ENCODE measurements at regions not wholly inside any gene's neighbourhood (a gene's known extent, or its start where the extent isn't known, plus 50 kb on each side); places are given as distances from the start of the nearest gene placed in this dataset.
"Not testable (repeated sequence)": the region's sequence is repeated elsewhere in the genome, so short reads cannot be mapped to it uniquely, and the experiment has no call there.

DNA sequence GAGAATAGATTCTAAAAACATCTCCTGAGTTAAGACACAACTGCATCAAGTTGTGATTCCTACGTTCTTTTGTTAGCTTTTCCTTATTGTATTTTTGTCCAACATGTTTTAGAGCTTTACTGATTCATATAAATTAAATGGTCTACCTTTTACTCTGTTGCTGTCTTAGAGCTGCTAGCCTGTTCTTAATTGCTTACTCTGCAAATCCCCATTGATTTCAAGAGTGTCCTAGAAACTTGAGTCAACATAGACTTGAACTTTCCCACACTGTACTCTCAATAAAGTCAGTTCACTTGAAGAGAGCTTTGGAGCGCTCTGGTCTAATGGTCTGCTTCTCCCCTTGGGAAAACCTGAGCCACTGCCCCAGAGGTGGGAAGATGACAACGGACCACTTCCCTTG, 343.9 kb downstream of the CCER1 start:
- no peak for DNase-seq (ENCODE audit: low read depth in 2 of 2)

DNA sequence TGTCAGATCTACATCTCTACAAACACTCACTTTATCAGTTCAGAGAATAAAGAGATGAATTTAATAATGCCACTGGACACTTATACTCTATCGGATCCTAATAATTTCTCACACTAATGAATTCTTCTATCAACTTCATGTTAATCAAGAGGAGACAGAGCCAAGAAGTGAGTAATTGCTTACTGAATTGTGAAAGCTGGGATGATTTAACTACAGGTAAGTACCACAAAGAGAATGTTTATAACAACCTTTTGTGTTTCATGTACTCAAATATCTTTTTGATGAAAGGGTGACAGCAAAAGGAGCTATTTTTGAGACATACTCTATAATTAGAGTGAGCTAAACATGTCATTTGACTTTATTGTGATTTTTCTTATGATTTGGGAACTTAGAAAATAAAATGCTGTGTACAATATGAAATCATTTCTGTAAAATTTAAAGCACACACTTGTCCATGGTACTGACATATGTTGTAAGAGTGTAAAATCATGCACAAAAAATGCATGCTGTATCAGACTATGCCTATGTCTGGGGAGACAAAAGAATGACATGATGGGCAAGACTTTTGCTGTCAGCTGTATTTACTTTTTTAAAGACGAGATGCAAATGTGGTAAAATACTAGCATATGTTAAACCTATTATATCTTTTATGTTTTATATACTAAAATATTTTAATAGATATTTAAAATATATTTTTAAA, 361.2 kb downstream of the CCER1 start:
- DNase-seq (ENCODE audit: low read depth in 2 of 2), result no peak

DNA sequence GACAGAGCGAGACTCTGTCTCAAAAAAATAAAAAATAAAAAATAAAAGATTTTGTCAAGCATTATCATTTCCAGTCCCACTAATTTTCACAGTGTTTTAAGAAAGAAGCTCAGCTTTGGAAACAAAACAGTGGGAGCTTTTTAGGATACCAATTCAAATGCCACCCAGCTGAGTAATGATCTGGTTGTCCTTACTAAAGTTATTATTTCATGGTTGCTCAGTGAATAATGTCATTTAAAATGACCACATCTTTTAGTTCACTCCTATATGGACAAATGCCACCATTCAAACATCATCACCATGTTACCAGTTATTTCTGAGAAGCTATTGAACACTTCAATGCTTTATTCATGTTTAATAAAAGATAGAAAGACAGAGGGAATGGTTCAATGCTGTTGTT, 365.0 kb downstream of the CCER1 start:
- DNase-seq (ENCODE audit: low read depth in 2 of 2), result no peak

DNA sequence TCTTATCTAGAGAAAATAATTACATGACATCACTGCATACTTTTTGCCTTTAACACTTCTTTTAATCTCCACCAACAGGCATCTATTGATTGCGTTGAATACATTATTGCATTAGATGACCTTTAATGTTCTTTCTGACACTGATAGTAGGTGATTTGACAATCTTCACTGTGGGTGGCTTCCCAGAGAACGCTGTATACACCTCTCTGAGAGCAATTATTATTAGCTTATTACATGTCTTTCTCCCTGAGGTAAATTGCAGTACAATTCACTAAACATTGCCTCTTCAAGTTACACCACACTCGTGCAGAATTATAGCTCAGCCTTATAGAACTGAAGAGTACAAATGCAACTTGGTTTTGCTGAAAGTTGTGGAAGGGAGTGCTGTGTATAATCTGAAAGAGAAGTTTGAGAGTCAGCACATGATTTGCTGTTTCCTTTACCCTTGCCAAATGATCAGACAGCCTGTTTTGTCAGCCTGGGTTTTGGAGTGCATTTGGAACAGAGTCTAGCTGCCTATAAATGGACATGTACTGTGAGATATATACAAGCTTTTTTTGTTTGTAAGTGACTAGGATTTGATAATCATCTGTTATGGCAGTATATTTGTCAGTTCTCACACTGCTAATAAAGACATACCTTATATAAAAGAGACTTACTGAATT, 369.2 kb downstream of the CCER1 start:
- DNase-seq (ENCODE audit: low read depth in 2 of 2), result no peak

DNA sequence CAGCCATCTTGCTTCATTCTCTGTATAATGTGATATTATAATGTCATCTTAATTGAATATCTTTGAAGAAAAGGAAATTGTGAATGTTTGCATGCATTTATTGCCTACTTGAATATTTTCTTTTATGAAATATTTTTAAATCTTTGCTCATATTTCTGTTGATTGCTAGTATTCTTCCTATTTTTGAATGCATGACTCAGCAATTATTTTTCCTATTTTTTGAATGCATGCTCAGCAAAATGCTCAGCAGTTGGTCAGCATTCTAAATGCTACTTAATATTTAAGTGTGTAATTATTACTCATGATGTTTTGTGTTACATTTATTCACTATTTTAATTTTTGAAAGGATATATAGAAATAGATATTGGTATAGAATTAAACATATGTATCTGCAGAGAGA, 378.3 kb downstream of the CCER1 start:
- DNase-seq (ENCODE audit: low read depth in 2 of 2), result no peak

DNA sequence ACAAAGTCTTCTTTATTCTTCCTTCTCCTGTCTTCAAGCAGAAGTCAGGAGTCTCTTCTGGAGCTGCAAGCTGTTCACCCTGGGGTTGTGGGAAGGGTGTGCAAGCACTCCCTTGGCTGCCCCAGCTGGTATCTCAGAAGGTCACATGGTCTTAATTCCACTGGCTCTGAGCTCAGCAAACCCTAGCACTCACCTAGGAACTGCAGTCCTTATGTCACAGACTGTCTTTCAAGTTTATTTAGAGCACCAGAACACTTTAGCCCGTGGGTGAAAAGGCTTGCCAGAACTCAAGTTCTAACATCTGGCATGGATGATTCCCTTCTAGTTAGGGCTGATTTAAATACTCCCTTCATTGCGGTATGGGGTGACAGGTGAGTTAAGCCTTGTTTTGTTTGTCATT, 379.0 kb downstream of the CCER1 start:
- DNase-seq (ENCODE audit: low read depth in 2 of 2), result no peak

DNA sequence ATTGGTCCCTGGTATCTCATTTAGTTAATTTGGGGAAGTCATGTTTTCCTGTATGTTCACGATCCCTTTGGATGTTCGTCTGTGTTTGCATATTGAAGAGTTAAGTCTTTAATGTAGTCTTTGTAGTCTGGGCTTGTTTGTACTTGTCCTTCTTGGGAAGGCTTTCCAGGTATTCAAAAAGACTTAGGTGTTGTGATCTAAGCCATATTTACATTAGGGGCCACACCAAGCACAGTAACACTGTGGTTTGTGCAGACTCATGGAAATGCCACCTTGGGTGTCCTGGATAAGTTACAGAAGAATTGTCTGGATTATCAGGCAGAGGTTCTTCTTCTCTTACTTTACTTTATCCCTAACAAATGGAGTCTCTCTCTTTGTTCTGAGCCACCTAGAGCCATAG, 380.3 kb downstream of the CCER1 start:
- DNase-seq (ENCODE audit: low read depth in 2 of 2), result no peak

DNA sequence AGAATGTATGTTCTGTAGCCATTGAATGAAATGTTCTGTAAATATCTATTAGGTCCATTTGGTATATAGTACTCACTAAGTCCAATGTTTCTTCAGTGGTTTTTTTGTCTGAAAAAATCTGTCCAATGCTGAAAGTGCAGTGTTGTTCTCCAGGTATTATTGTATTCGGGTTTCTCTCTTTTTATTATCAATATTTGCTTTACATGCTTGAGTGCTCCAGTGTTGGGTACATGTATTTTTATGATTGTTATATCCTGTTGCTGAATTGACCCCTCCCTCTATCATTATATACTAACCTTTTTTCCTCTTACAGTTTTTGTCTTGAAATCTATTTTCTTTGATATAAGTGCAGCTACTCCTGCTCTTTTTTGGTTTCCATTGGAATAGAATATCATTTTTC, 382.2 kb downstream of the CCER1 start:
- no peak for DNase-seq (ENCODE audit: low read depth in 2 of 2)

DNA sequence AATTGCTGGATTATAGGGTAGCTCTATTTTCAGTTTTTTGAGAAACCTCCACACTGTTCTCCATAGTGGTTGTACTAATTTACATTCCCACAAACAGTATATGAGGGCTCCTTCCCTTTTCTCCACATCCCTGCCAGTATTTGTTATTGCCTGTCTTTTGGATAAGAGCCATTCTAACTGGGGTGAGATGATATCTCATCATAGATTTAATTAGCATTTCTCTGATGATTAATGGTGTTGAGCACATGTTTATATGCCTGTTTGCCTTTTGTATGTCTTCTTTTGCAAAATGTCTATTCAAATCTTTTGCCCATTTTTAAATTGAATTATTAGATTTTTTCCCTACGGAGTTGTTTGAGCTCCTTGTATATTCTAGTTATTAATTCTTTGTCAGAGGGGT, 385.3 kb downstream of the CCER1 start:
- no peak for DNase-seq (ENCODE audit: low read depth in 2 of 2)

DNA sequence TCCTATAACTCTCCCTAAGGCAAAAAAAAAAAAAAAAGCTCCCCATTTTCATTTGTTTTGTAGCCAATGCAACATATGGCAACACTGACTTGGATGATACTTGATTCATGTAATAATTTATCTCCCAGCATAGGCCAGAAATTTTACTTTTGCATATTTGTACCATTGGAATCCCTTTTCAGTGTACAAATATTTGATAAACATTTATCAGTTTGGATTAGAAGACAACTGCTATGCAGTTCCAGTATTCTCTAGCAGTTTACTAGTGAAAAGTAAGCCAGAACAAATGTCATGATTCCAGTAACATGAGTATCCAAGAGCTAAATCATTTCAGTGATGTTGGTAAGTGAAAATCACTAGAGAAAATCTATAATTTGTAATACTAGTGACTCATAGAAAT, 392.3 kb downstream of the CCER1 start:
- DNase-seq (ENCODE audit: low read depth in 2 of 2), result no peak

DNA sequence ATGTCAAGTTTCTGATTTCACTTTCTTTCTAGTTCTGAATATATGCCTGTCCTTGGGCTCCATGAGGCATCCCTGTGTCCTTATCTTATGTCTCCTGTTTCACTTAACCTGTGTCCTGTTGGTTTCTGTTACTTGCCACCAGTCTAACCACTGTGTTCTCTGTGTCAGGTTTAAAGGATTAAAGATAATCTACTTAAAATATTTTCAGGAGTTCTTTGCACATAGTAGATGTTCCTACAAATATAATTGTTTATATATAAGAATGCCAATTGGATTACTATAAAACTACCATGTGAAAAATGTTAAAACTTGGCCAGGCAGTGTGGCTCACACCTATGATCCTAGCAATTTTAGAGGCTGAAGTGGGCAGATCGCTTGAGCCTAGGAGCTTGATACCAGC, 406.4 kb downstream of the CCER1 start:
- DNase-seq (ENCODE audit: low read depth in 2 of 2), result no peak

DNA sequence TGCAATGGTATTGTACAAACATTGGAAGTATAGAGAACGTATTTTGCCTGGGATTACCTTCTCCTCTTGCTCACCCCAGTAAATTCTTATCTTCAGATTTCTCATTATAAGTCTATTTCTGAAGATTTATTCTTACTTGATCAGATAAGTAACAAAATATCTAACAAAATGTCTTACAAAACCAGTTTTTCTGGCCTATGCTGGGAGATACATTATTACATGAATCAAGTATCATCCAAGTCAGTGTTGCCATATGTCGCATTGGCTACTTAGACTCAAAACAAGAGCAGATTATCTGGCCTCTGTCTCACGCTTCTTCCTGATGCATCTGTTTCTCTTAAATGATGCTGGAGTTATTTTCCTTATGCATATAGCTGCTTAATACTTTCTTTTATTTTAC, 408.5 kb downstream of the CCER1 start:
- no peak for DNase-seq (ENCODE audit: low read depth in 2 of 2)

DNA sequence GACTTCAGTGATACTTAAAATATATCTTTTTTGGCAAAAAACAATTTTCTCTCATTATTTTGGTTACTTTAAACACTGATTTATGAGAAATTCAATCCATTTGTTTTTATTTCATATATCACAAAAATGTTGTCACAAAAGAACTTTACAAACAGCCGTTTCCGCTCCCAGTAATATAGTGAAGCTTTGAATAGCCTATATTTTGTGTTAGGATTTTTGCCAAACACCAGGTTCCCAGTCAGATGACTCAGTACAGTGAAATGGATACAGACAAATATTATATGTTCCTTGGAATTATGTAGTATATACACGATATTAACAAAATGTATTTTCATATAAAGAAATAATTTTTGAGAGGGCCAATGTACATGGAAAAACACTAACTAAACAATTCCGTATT, 411.1 kb downstream of the CCER1 start:
- no peak for DNase-seq (ENCODE audit: low read depth in 2 of 2)

DNA sequence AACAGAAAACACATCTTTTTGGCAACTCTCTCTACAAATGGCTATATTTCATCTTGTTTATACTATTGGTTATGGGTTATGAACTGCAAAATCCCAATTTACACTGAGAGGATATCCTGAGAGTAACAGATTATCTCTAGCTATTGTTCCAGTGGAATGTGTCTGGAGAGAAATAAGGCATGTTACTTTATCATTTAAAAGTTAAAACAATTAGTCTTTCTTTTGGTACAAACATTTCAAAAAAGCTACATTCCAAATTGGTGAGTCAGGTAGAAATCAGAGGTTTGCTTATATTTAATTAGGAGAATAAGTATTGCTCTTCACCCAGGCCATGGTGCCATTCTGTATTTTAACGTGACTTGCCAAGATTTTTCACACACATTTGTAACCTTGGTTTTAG, 411.6 kb downstream of the CCER1 start:
- no peak for DNase-seq (ENCODE audit: low read depth in 2 of 2)

DNA sequence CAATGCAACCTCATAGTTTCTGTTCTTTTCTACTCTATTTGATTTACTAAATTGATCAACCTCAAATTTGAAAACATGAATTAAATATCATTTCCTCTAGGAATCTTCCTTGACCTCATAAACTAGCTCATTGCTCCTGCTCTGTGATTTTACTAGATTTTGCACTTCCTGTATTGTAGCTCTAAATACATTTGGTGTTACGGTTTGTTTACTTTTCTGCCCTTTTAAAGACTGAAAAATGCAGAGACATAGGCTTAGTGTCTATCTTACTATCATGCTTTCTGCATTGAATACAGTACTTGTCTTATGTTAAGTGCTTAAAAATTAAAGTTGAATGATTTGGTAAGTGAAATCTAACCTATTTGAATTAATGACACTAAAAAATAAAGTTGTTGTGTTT, 412.1 kb downstream of the CCER1 start:
- DNase-seq (ENCODE audit: low read depth in 2 of 2), result not testable (repeated sequence)

DNA sequence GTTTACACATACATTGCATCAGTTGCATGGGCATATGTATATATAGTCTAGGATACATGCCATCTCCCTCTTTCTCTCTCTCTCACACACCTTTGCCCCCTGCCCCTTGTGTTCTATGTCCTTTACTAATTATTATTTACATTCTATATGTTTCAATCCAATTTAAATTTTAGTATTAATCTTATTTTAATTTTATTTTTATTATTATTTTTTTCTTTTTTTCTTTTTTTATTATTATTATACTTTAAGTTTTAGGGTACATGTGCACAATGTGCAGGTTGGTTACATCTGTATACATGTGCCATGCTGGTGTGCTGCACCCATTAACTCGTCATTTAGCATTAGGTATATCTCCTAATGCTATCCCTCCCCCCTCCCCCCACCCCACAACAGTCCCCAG, 421.1 kb downstream of the CCER1 start:
- DNase-seq (ENCODE audit: low read depth in 2 of 2), result not testable (repeated sequence)

DNA sequence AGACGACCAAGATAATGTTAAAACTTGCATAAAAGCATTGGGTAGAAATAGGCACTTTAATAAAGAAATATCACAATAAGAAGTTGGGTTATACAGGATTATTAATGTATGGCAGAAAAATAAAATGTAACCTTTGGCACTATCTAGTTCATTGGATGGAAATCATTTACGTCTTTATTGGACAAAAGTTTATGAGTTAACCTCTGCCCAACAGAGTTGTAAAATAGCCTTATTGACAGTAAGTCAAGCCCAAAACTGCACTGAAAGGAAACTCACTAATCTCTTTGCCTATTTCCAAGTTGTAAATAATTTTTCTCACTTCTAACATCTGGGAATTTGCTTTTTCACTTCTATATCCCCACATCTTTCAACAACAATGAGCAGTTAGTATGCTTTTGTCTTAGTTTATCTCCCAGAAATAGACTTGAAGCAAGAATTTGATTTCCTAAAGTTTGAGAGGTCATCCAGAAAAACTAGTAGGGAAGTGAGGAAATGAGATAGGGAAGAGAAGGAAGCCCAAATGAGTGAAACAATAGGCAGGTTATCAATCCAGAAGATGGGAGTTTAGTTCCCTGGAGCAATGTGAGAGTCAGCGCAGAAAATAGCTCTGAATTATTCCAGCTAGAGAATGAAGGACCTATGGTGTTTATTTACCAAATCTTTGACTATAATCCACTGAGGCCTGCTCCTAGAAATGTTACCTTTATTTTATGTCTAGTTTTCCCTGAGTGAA, 434.8 kb downstream of the CCER1 start:
- DNase-seq (ENCODE audit: low read depth in 2 of 2), result no peak

DNA sequence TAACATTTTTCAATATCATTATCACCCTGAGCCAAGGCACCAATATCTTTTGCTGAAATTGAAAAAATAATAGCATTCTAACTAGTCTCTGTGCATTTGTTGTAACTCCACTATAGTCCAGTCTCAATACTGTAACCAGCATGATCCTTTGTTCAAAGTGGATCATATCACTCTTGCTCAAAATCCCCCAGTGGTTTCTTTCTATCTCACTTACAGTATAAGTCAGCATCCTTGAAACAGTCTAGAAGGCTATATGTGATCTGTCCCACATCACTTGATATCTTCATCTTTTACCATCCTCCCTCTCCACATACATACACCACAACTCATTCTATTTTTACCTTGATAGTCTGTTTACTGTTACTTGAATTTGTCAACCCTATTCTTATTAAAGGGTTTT, 435.7 kb downstream of the CCER1 start:
- DNase-seq (ENCODE audit: low read depth in 2 of 2), result no peak

DNA sequence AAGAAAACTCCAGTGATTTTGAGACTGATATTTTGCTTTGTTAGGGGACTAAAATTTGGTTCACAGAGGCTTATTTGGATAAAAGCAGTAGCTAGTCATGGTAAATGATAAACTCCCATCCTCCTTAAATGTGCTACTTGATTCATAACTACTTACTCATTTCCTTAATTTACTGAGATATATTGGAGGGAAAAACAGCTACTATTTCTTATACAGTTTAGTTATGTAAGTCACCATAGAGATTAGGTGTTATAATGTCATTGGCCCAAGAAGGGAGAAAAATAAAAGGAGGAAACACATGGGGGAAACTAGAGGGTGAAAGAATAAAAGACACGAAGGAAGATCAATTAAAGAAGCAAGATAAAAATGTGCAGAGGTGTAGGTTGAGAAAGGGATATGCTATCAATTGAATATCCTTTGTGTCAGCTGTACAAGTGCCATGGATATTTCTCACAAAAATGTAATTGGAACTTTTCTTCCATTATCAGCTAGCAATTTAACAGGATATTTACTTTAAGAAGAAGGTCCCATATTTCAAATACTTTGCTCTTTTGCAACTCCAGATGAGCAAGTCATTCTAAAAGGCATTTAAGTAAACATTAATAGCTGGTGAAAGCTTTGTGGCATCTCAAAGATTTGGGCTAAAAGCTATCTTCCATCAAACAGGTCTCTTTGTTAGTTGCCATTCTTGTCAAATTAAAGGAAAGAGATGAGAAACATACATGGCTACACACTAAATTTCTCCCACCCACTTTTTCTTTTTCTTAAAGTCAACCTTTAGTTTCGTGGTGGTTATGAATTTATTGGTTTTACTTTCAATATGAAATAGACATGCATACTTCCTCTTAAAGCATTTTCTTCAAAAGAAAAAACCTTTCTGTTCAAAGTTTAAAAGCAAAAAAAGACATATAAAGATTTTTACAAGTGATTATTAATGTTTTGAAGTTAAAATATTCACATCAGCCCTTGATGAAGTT, 439.5 kb downstream of the CCER1 start:
- DNase-seq (ENCODE audit: low read depth in 2 of 2), result no peak

DNA sequence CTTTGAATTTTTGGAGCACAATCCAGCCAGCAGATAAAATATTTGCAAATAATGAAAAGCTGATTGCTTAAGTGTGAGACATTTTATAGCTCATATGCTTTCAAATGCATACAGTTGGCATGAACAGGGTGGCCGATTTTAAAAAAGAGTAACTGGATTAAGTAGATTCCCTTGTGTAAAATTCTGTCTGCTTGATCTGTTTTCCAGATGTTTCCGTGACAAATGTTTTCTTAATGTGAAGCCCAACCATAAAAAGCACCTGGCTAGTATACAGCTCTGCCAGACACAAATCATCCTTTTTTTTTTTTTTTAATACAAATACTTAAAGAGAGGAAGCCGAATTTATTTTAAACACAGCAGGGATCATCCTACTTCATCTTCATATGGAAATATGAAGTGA, 440.7 kb downstream of the CCER1 start:
- DNase-seq (ENCODE audit: low read depth in 2 of 2), result no peak

DNA sequence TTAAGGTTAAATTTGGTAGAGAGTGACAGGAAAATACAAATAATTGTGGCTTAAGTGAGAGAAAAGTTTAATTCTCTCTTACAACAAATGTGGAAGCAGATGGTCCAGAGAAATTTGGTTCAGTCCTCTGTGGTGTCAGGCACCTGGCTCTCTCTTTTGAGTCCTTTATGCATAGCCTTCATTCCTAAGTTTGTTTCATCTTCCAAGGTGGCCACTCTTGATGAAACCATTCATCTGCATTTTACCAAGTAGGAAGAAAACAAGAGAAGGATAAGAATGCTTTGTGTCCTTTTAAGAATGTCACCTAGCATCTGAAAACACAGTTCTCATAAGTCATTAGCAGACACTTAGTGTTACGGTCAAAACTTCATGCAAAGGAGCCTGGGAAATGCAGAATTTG, 442.5 kb downstream of the CCER1 start:
- no peak for DNase-seq (ENCODE audit: low read depth in 2 of 2)

DNA sequence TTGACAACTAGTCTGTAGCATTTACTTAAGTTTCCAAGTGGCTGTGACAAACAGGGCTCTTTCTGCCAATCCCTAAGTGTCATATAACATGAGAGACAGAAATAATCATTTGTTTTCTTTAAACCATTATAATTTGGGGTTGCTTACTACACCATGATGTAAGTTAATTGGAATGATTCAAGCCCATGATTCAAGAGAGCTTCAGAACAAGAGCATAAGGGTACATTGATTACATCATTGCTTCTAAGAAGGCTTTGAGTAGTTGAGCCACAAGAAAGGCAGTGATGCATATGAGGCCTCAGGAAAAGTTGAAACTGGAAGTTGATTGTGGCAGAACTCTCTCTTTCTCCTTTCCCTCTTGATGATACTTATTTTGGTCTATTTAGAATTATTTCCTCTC, 444.0 kb downstream of the CCER1 start:
- no peak for DNase-seq (ENCODE audit: low read depth in 2 of 2)

Data from stimulated activated CD8-positive, alpha-beta memory T cell treated with anti-CD3 and anti-CD28 coated beads, Interleukin-2, amount 100 ng/mL, for 1 hour (primary cell).